ENCODE measurements at regions not wholly inside any gene's neighbourhood (a gene's known extent, or its start where the extent isn't known, plus 50 kb on each side); places are given as distances from the start of the nearest gene placed in this dataset.
"Not testable (repeated sequence)": the region's sequence is repeated elsewhere in the genome, so short reads cannot be mapped to it uniquely, and the experiment has no call there.

GRCh38 chr5:82754759-82755158 is 322.4 kb downstream of the TMEM167A start:
- no peak for DNase-seq (ENCODE audit: low read depth)

- DNase-seq (ENCODE audit: low read depth), result no peak
Observed at GRCh38 chr5:82754036-82754746, 323.0 kb downstream of the TMEM167A start.

GRCh38 chr5:82753374-82753773 is 323.8 kb downstream of the TMEM167A start:
- DNase-seq (ENCODE audit: low read depth), result no peak

GRCh38 chr5:82749461-82749820 is 327.8 kb downstream of the TMEM167A start:
- no peak for DNase-seq (ENCODE audit: low read depth)

GRCh38 chr5:82748688-82749460 is 328.3 kb downstream of the TMEM167A start:
- no peak for DNase-seq (ENCODE audit: low read depth)

- DNase-seq (ENCODE audit: low read depth), result no peak
Observed at GRCh38 chr5:82747986-82748385, 329.2 kb downstream of the TMEM167A start.

GRCh38 chr5:82745016-82745415 is 332.2 kb downstream of the TMEM167A start:
- no peak for DNase-seq (ENCODE audit: low read depth)

- DNase-seq (ENCODE audit: low read depth), result no peak
Observed at GRCh38 chr5:82738681-82739269, 338.4 kb downstream of the TMEM167A start.

GRCh38 chr5:82735160-82735789 is 341.9 kb downstream of the TMEM167A start:
- DNase-seq (ENCODE audit: low read depth), result no peak

GRCh38 chr5:82734347-82734746 is 342.8 kb downstream of the TMEM167A start:
- no peak for DNase-seq (ENCODE audit: low read depth)

GRCh38 chr5:82730913-82731312 is 346.3 kb downstream of the TMEM167A start:
- no peak for DNase-seq (ENCODE audit: low read depth)

GRCh38 chr5:82728926-82729702 is 348.1 kb downstream of the TMEM167A start:
- no peak for DNase-seq (ENCODE audit: low read depth)

GRCh38 chr5:82723168-82723567 is 354.0 kb downstream of the TMEM167A start:
- no peak for DNase-seq (ENCODE audit: low read depth)

- no peak for DNase-seq (ENCODE audit: low read depth)
Observed at GRCh38 chr5:82721087-82721410, 356.1 kb downstream of the TMEM167A start.

- DNase-seq (ENCODE audit: low read depth), result no peak
Observed at GRCh38 chr5:82720213-82721086, 356.7 kb downstream of the TMEM167A start.

- no peak for DNase-seq (ENCODE audit: low read depth)
Observed at GRCh38 chr5:82719368-82719767, 357.8 kb downstream of the TMEM167A start.

GRCh38 chr5:82717738-82718137 is 359.5 kb downstream of the TMEM167A start:
- no peak for DNase-seq (ENCODE audit: low read depth)

GRCh38 chr5:82714732-82715131 is 362.5 kb downstream of the TMEM167A start:
- not testable (repeated sequence) for DNase-seq (ENCODE audit: low read depth)

GRCh38 chr5:82713811-82714210 is 363.4 kb downstream of the TMEM167A start:
- DNase-seq (ENCODE audit: low read depth), result no peak

GRCh38 chr5:82707741-82708140 is 369.5 kb downstream of the TMEM167A start:
- DNase-seq (ENCODE audit: low read depth), result no peak

- DNase-seq (ENCODE audit: low read depth), result no peak
Observed at GRCh38 chr5:82704381-82704780, 372.8 kb downstream of the TMEM167A start.

Measured in activated gamma-delta T cell treated with anti-CD3 and anti-CD28 coated beads, Interleukin-2, amount 50 U/mL, for 16 hours (primary cell).